AG09319 (cell line): ENCODE measurements at regions not wholly inside any gene's neighbourhood (a gene's known extent, or its start where the extent isn't known, plus 50 kb on each side); places are given as distances from the start of the nearest gene placed in this dataset.

ENCODE experiments used
- DNase-seq: peaks from one replicate; pipeline ENCODE4 v3.0.0-alpha.2; 2010; ENCODE audit warnings: low read depth; ENCODE audit errors: extremely low read depth
- CTCF ChIP-seq: IDR thresholded peaks from 2 replicates; pipeline ENCODE4 v1.5.1; 2011; ENCODE audit warnings: low read depth, mild to moderate bottlenecking, inconsistent platforms, low read length, moderate library complexity

GRCh38 chr10:94085766-94086437 lies 92.2 kb downstream of the PLCE1 start:
- DNase-seq, result no peak
- no peak for TF ChIP-seq CTCF

- TF ChIP-seq CTCF, result no peak; the same call in 1 of the 2 replicates
- no peak for DNase-seq
Observed at GRCh38 chr10:94088926-94089381, 95.2 kb downstream of the PLCE1 start.

- no peak for DNase-seq
- TF ChIP-seq CTCF, result no peak
Observed at GRCh38 chr10:94091649-94092048, 97.9 kb downstream of the PLCE1 start.

- no peak for TF ChIP-seq CTCF
- DNase-seq, result no peak
Observed at GRCh38 chr10:94092848-94093247, 99.1 kb downstream of the PLCE1 start.

GRCh38 chr10:94093286-94093905 lies 99.7 kb downstream of the PLCE1 start:
- TF ChIP-seq CTCF, result no peak
- DNase-seq, result no peak

- DNase-seq, result no peak
- TF ChIP-seq CTCF, result no peak
Observed at GRCh38 chr10:94094540-94094939, 100.8 kb downstream of the PLCE1 start.

- DNase-seq, result no peak
- no peak for TF ChIP-seq CTCF
Observed at GRCh38 chr10:94097656-94098055, 103.9 kb downstream of the PLCE1 start.
